MM.1S (cell line): ENCODE measurements at regions not wholly inside any gene's neighbourhood (a gene's known extent, or its start where the extent isn't known, plus 50 kb on each side); places are given as distances from the start of the nearest gene placed in this dataset.

Experiments used
- DNase-seq: peaks from one replicate; pipeline ENCODE4 v3.0.0-alpha.2; 2015
- H2AFZ ChIP-seq: fragments of 300-600 bp; sonication (generic); 2 replicates; pipeline ENCODE4 v1.6.0; 2016; ENCODE audit warnings: antibody characterized with exemption, low read length
- H3F3A ChIP-seq: fragments of 300-600 bp; sonication (generic); 2 replicates; pipeline ENCODE4 v1.6.1; 2016; ENCODE audit warnings: mild to moderate bottlenecking, antibody characterized with exemption, low read length, moderate library complexity, mixed read lengths; ENCODE audit not compliant: insufficient read depth
- H3K27ac ChIP-seq: fragments of 300-600 bp; sonication (generic); 2 replicates; pipeline ENCODE4 v1.5.1; 2016; ENCODE audit warnings: mild to moderate bottlenecking, low read length
- H3K27me3 ChIP-seq: fragments of 300-600 bp; sonication (generic); replicated peaks from 2 replicates; pipeline ENCODE4 v1.6.0; 2016; ENCODE audit warnings: low read length; ENCODE audit not compliant: insufficient read depth
- H3K36me3 ChIP-seq: fragments of 300-600 bp; sonication (generic); replicated peaks from 2 replicates; pipeline ENCODE4 v1.6.1; 2016; ENCODE audit warnings: mild to moderate bottlenecking, low read length, mixed read lengths; ENCODE audit not compliant: insufficient read depth
- H3K4me1 ChIP-seq: fragments of 300-600 bp; sonication (generic); 2 replicates; pipeline ENCODE4 v1.6.1; 2016; ENCODE audit warnings: low read length, mixed read lengths
- H3K4me2 ChIP-seq: fragments of 300-600 bp; sonication (generic); 2 replicates; pipeline ENCODE4 v1.6.0; 2016; ENCODE audit warnings: low read depth, low read length
- H3K4me3 ChIP-seq: fragments of 300-600 bp; sonication (generic); 2 replicates; pipeline ENCODE4 v1.5.1; 2016; ENCODE audit warnings: low read length, mixed read lengths
- H3K79me2 ChIP-seq: fragments of 300-600 bp; sonication (generic); 2 replicates; pipeline ENCODE4 v1.6.1; 2016; ENCODE audit warnings: mixed run types, low read length, mixed read lengths
- H3K9ac ChIP-seq: fragments of 300-600 bp; sonication (generic); 2 replicates; pipeline ENCODE4 v1.6.1; 2016; ENCODE audit warnings: low read length, mixed read lengths
- H3K9me2 ChIP-seq: fragments of 300-600 bp; sonication (generic); replicated peaks from 2 replicates; pipeline ENCODE4 v1.6.1; 2016; ENCODE audit warnings: mild to moderate bottlenecking, low read length, mixed read lengths; ENCODE audit not compliant: insufficient read depth
- H3K9me3 ChIP-seq: fragments of 300-600 bp; sonication (generic); replicated peaks from 2 replicates; pipeline ENCODE4 v1.6.1; 2016; ENCODE audit warnings: mild to moderate bottlenecking, low read length, mixed read lengths; ENCODE audit not compliant: insufficient read depth
- H4K20me1 ChIP-seq: fragments of 300-600 bp; sonication (generic); 2 replicates; pipeline ENCODE4 v1.6.1; 2016; ENCODE audit warnings: mild to moderate bottlenecking, low read length, moderate library complexity, mixed read lengths; ENCODE audit not compliant: insufficient read depth
- CTCF ChIP-seq: fragments of 300-600 bp; sonication (generic); IDR thresholded peaks from 2 replicates; pipeline ENCODE4 v1.5.1; 2016; ENCODE audit warnings: antibody characterized with exemption, low read length, mixed read lengths
- EZH2 ChIP-seq: fragments of 300-600 bp; sonication (generic); optimal IDR thresholded peaks from 2 replicates; pipeline ENCODE3; 2017; ENCODE audit warnings: low read depth, mild to moderate bottlenecking, antibody characterized with exemption, low read length, mixed read lengths
- EZH2phosphoT487 ChIP-seq: fragments of 300-600 bp; sonication (generic); IDR thresholded peaks from 2 replicates; pipeline ENCODE4 v1.6.1; 2018; ENCODE audit warnings: antibody characterized with exemption, low read length

GRCh38 chr18:78021196-78021595 is 771.5 kb downstream of the GALR1 start:
- Histone ChIP-seq H3K4me3 (no peak overlapping the region), H3K79me2 (no peaks in the 10 kb centered on the region), H3K9ac (no peak overlapping the region), H4K20me1 (no peaks in the 10 kb centered on the region), H2AFZ (no peak overlapping the region), H3K4me2 (no peak overlapping the region), H3K27me3 (no peaks in the 10 kb centered on the region), H3K36me3 (no peaks in the 10 kb centered on the region), H3K9me3 (no peaks in the 10 kb centered on the region), H3F3A (no peaks in the 10 kb centered on the region), H3K9me2 (no peaks in the 10 kb centered on the region), H3K27ac (no peak overlapping the region), H3K4me1 (no peaks in the 10 kb centered on the region)
- DNase-seq, result no peak
- TF ChIP-seq EZH2, result no peak
- no peak for TF ChIP-seq EZH2phosphoT487
- TF ChIP-seq CTCF, result no peak

- H3K36me3 ChIP-seq, result no peaks in the 10 kb centered on the region
- H3K4me1 ChIP-seq, result no peaks in the 10 kb centered on the region
- TF ChIP-seq EZH2phosphoT487, result no peak
- no peak for TF ChIP-seq EZH2
- TF ChIP-seq CTCF, result no peak
- H3K9me3 ChIP-seq, result no peaks in the 10 kb centered on the region
- H4K20me1 ChIP-seq, result no peaks in the 10 kb centered on the region
- H3K4me3 ChIP-seq, result no peak overlapping the region
- no peaks in the 10 kb centered on the region for H3F3A ChIP-seq
- H3K4me2 ChIP-seq, result no peak overlapping the region
- H2AFZ ChIP-seq, result no peak overlapping the region
- H3K9me2 ChIP-seq, result no peaks in the 10 kb centered on the region
- H3K9ac ChIP-seq, result no peak overlapping the region
- H3K79me2 ChIP-seq, result no peaks in the 10 kb centered on the region
- H3K27ac ChIP-seq, result no peak overlapping the region
- DNase-seq, result no peak
- no peaks in the 10 kb centered on the region for H3K27me3 ChIP-seq
Observed at GRCh38 chr18:78031589-78031988, 781.9 kb downstream of the GALR1 start.

- Histone ChIP-seq H3K27me3 (no peaks in the 10 kb centered on the region), H3K9me3 (no peaks in the 10 kb centered on the region), H2AFZ (no peak overlapping the region), H3K4me3 (no peak overlapping the region), H3K4me2 (no peak overlapping the region), H3K27ac (no peak overlapping the region), H3K9ac (no peak overlapping the region), H3K36me3 (no peaks in the 10 kb centered on the region), H3K9me2 (no peaks in the 10 kb centered on the region), H3K79me2 (no peaks in the 10 kb centered on the region), H3K4me1 (no peaks in the 10 kb centered on the region), H4K20me1 (no peaks in the 10 kb centered on the region), H3F3A (no peaks in the 10 kb centered on the region)
- TF ChIP-seq CTCF (no peak), EZH2phosphoT487 (no peak), EZH2 (no peak)
- DNase-seq, result no peak
Observed at GRCh38 chr18:78031991-78032390, 782.3 kb downstream of the GALR1 start.
